ENCODE measurements at regions not wholly inside any gene's neighbourhood (a gene's known extent, or its start where the extent isn't known, plus 50 kb on each side); places are given as distances from the start of the nearest gene placed in this dataset.

GRCh38 chr1:232577772-232578171 is 52.2 kb downstream of the SIPA1L2 start:
- ChIA-PET CTCF (no interaction called here), POLR2A (ENCODE audit: low non-redundant PET) (no interaction called here)
- Histone ChIP-seq H3K27ac (ENCODE audit: low read depth, low read length, poor library complexity, severe bottlenecking) (no peak overlapping the region), H3K27me3 (replicated peaks; ENCODE audit: insufficient read depth, low read depth, low read length, poor library complexity) (no peaks in the 10 kb centered on the region), H3K9me3 (ENCODE audit: low read depth, low read length, poor library complexity, severe bottlenecking) (no peaks in the 10 kb centered on the region), H3K4me1 (ENCODE audit: insufficient read depth, low read length, poor library complexity, severe bottlenecking) (peaks cover 16% of the 10 kb centered on the region), H3K36me3 (ENCODE audit: insufficient read depth, low read length, poor library complexity, severe bottlenecking) (no peaks in the 10 kb centered on the region), H3K4me3 (ENCODE audit: low read depth, low read length, poor library complexity, severe bottlenecking) (no peak overlapping the region)
- DNase-seq (ENCODE audit: low spot score): peak; percentile 46
- intact Hi-C loops (cut with micrococcal nuclease; ENCODE audit: unreplicated experiment): no loop called here
- no TSS peak for BruUV-seq (replicated peaks)
- TF ChIP-seq EZH2 (IDR thresholded peaks at IDR 0.05; ENCODE audit: borderline replicate concordance, low read depth, low read length, poor library complexity, severe bottlenecking) (no peak), CTCF (conservative IDR thresholded peaks at IDR 0.05; ENCODE audit: low read depth, low read length) (no peak)

- Histone ChIP-seq H3K27me3 (replicated peaks; ENCODE audit: insufficient read depth, low read depth, low read length, poor library complexity) (no peaks in the 10 kb centered on the region), H3K4me3 (ENCODE audit: low read depth, low read length, poor library complexity, severe bottlenecking) (no peak overlapping the region), H3K27ac (ENCODE audit: low read depth, low read length, poor library complexity, severe bottlenecking) (no peak overlapping the region), H3K36me3 (ENCODE audit: insufficient read depth, low read length, poor library complexity, severe bottlenecking) (no peaks in the 10 kb centered on the region), H3K4me1 (ENCODE audit: insufficient read depth, low read length, poor library complexity, severe bottlenecking) (peaks cover 22% of the 10 kb centered on the region), H3K9me3 (ENCODE audit: low read depth, low read length, poor library complexity, severe bottlenecking) (no peaks in the 10 kb centered on the region)
- CTCF ChIA-PET: no interaction called here
- no peak for TF ChIP-seq EZH2 (IDR thresholded peaks at IDR 0.05; ENCODE audit: borderline replicate concordance, low read depth, low read length, poor library complexity, severe bottlenecking)
- no peak for TF ChIP-seq CTCF (conservative IDR thresholded peaks at IDR 0.05; ENCODE audit: low read depth, low read length)
- no TSS peak for BruUV-seq (replicated peaks)
- intact Hi-C loops (cut with micrococcal nuclease; ENCODE audit: unreplicated experiment): no loop called here
- POLR2A ChIA-PET (ENCODE audit: low non-redundant PET): interaction anchor here (0.6 kb wide), 1 partner anchor 17 kb away, joined by 3 read pairs; no protein-coding TSS in a partner anchor
- DNase-seq (ENCODE audit: low spot score): no peak
Observed at GRCh38 chr1:232576537-232576936, 53.4 kb downstream of the SIPA1L2 start.

- no peak for DNase-seq (ENCODE audit: low spot score)
- TF ChIP-seq EZH2 (IDR thresholded peaks at IDR 0.05; ENCODE audit: borderline replicate concordance, low read depth, low read length, poor library complexity, severe bottlenecking): no peak
- TF ChIP-seq CTCF (conservative IDR thresholded peaks at IDR 0.05; ENCODE audit: low read depth, low read length): no peak
- Histone ChIP-seq H3K4me1 (ENCODE audit: insufficient read depth, low read length, poor library complexity, severe bottlenecking) (peaks cover 30% of the 10 kb centered on the region), H3K4me3 (ENCODE audit: low read depth, low read length, poor library complexity, severe bottlenecking) (no peak overlapping the region), H3K9me3 (ENCODE audit: low read depth, low read length, poor library complexity, severe bottlenecking) (no peaks in the 10 kb centered on the region), H3K27ac (ENCODE audit: low read depth, low read length, poor library complexity, severe bottlenecking) (no peak overlapping the region), H3K36me3 (ENCODE audit: insufficient read depth, low read length, poor library complexity, severe bottlenecking) (no peaks in the 10 kb centered on the region), H3K27me3 (replicated peaks; ENCODE audit: insufficient read depth, low read depth, low read length, poor library complexity) (no peaks in the 10 kb centered on the region)
- ChIA-PET CTCF (no interaction called here), POLR2A (ENCODE audit: low non-redundant PET) (no interaction called here)
- no TSS peak for BruUV-seq (replicated peaks)
- intact Hi-C loops (cut with micrococcal nuclease; ENCODE audit: unreplicated experiment): no loop called here
Observed at GRCh38 chr1:232575763-232576040, 54.2 kb downstream of the SIPA1L2 start.
